Heart left ventricle (tissue), 16 donors: ENCODE measurements at regions not wholly inside any gene's neighbourhood (a gene's known extent, or its start where the extent isn't known, plus 50 kb on each side); places are given as distances from the start of the nearest gene placed in this dataset.

Experiments used
- ATAC-seq, 4 donors: fragments of 200-7000 bp; cut with Tn5 transposase; one replicate each; pipeline ENCODE4 v1.9.1; 2020 to 2022; ENCODE audit warnings: moderate library complexity in 4 of 4, mild to moderate bottlenecking in 3 of 4, moderate number of reproducible peaks in 1 of 4
- DNase-seq, 5 donors: peaks; one replicate each; pipeline ENCODE4 v3.0.0-alpha.2; 2020
- H3K27ac ChIP-seq, 12 donors: fragments of 200-600 bp; sonication (generic) in 4 of 12; one replicate each; pipeline versions ENCODE4 v1.5.0 to v1.8.0; 2016 to 2022; ENCODE audit warnings: mild to moderate bottlenecking in 2 of 12
- H3K27me3 ChIP-seq, 9 donors: fragments of 200-600 bp; sonication (generic) in 2 of 9; one replicate each; pipeline versions ENCODE4 v1.5.1 to v1.8.0; 2016 to 2022; ENCODE audit warnings: mild to moderate bottlenecking in 3 of 9
- H3K36me3 ChIP-seq, 9 donors: fragments of 200-600 bp; sonication (generic) in 2 of 9; one replicate each; pipeline versions ENCODE4 v1.5.0 to v1.8.0; 2018 to 2022; ENCODE audit warnings: mild to moderate bottlenecking in 2 of 9
- H3K4me1 ChIP-seq, 12 donors: fragments of 200-600 bp; sonication (generic) in 4 of 12; one replicate each; pipeline versions ENCODE4 v1.5.0 to v1.8.0; 2016 to 2022; ENCODE audit warnings: mild to moderate bottlenecking in 3 of 12
- H3K4me3 ChIP-seq, 12 donors: fragments of 200-600 bp; sonication (generic) in 4 of 12; one replicate each; pipeline versions ENCODE4 v1.5.0 to v1.8.0; 2017 to 2022; ENCODE audit warnings: mild to moderate bottlenecking in 9 of 12, moderate library complexity in 4 of 12
- H3K9me3 ChIP-seq, 12 donors: fragments of 200-600 bp; sonication (generic) in 4 of 12; one replicate each; pipeline versions ENCODE4 v1.5.0 to v1.8.0; 2016 to 2022; ENCODE audit warnings: mild to moderate bottlenecking in 1 of 12
- POLR2A ChIP-seq, 2 donors: fragments of 450-650 bp; IDR thresholded peaks; one replicate each; pipeline ENCODE4 v1.6.1; 2017; ENCODE audit warnings: antibody characterized with exemption in 2 of 2, mild to moderate bottlenecking in 2 of 2, moderate library complexity in 2 of 2
- WGBS, 4 donors: extraction: QIAGEN DNeasy Blood & Tissue Kit in 2 of 4; methylation state at CpG; one replicate each; pipeline versions ENCODE4 v1.1.5 to v1.1.7; 2013 to 2018; 5-methylcytosine and 5-hydroxymethylcytosine counted together
- intact Hi-C, 10 donors: fragments of 100-400 bp; cut with DNase I; formaldehyde crosslinking; loops; one replicate each; pipeline versions ENCODE4 v1.11.1 to v1.14.2; 2022
- TF ChIP-seq, protein P1 (sequence below), 12 donors: fragments of 200-600 bp; sonication (generic) in 4 of 12; IDR thresholded peaks; one replicate each; pipeline versions ENCODE4 v1.5.0 to v1.8.0; 2018 to 2022; ENCODE audit warnings: antibody characterized with exemption in 12 of 12, mild to moderate bottlenecking in 5 of 12
- donor health status: ischemic (EF 13 %, LVEDD 7.1; RV severe dilation, severe dysfunction).
- donor health status: healthy with polysubstance abuse.
- donor health status: DM: no; HTN: yes; CAD: no.
- donor health status: DM: no; HTN: no; CAD: no.
- donor health status: ischemic (EF 25% LVEDD 6.9; RV normal size, moderate dysfunction).
- donor health status: ischemic (EF 25% LVEDD 5.7; RV mildly dilated, moderate dysfunction).
- donor health status: healthy.
- donor health status: DM: yes; HTN: yes; CAD: no.
- donor health status: ischemic (EF 35%, LVEDD 5.7; RV mildly dilated, moderate dysfunction).
- donor health status: nonischemic (EF 11% LVEDD 7.7; RV severe dilation, severe dysfunction).
- donor health status: DM: yes; HTN: yes; CAD: no.
- donor health status: PGD.
- donor health status: ischemic (EF 29% LVEDD 5.4; RV normal size, mild dysfunction).
- donor health status: nonischemic (EF 23%, LVEDD 6.1; RV moderate dilation, normal function).

GRCh38 chr7:144997512-144997911 is 161.7 kb upstream of the TPK1 start:
- no peak overlapping the region for H3K27ac ChIP-seq
- TF ChIP-seq, protein P1, sequence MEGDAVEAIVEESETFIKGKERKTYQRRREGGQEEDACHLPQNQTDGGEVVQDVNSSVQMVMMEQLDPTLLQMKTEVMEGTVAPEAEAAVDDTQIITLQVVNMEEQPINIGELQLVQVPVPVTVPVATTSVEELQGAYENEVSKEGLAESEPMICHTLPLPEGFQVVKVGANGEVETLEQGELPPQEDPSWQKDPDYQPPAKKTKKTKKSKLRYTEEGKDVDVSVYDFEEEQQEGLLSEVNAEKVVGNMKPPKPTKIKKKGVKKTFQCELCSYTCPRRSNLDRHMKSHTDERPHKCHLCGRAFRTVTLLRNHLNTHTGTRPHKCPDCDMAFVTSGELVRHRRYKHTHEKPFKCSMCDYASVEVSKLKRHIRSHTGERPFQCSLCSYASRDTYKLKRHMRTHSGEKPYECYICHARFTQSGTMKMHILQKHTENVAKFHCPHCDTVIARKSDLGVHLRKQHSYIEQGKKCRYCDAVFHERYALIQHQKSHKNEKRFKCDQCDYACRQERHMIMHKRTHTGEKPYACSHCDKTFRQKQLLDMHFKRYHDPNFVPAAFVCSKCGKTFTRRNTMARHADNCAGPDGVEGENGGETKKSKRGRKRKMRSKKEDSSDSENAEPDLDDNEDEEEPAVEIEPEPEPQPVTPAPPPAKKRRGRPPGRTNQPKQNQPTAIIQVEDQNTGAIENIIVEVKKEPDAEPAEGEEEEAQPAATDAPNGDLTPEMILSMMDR (IDR thresholded peaks at IDR 0.05), result no peak
- TF ChIP-seq POLR2A (IDR thresholded peaks at IDR 0.05), result no peak
- peaks cover 0 to 62% (median 30%) of the 10 kb centered on the region in 12 donors for H3K9me3 ChIP-seq
- H3K27me3 ChIP-seq, result no peaks in the 10 kb centered on the region
- H3K4me1 ChIP-seq, result no peaks in the 10 kb centered on the region
- no peak for ATAC-seq
- no peak for DNase-seq
- H3K36me3 ChIP-seq, result no peaks in the 10 kb centered on the region
- intact Hi-C loops, result no loop called here
- no peak overlapping the region for H3K4me3 ChIP-seq

- Histone ChIP-seq H3K4me3 (no peak overlapping the region), H3K4me1 (no peaks in the 10 kb centered on the region), H3K27me3 (no peaks in the 10 kb centered on the region), H3K9me3 (peaks cover 0 to 56% (median 30%) of the 10 kb centered on the region in 12 donors), H3K27ac (no peak overlapping the region), H3K36me3 (no peaks in the 10 kb centered on the region)
- intact Hi-C loops, result no loop called here
- DNase-seq, result no peak
- TF ChIP-seq POLR2A (IDR thresholded peaks at IDR 0.05), result no peak
- TF ChIP-seq, protein P1 (IDR thresholded peaks at IDR 0.05), result no peak
- ATAC-seq, result no peak
- 64 to 74% (median 69%) methylated on average over 2 of the region's 2 CpGs for WGBS, 4 donors
Measured at GRCh38 chr7:144995495-144995894, 159.6 kb upstream of the TPK1 start.

DNA sequence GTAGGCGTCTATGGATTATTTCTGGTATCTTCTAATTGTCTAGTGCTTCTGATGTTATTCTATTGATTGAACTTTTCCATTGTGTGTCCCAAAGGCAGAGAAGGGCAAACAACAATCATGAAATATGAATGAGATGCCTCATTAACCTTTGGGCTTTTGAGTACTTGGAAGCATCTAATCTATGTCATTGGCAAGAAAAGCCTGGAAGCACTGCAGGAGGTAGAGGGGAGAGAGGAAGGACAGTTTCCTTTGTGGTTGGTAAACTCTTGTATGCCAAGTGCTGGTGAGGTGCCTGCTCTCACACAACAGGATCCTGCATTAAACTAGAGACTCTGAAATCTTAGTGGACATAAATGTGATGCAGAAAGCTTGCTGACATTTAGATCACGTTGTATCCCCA is 155.2 kb upstream of the TPK1 start:
- H3K9me3 ChIP-seq, result peaks cover 0 to 14% (median 3%) of the 10 kb centered on the region in 12 donors
- no peak for TF ChIP-seq POLR2A (IDR thresholded peaks at IDR 0.05)
- TF ChIP-seq, protein P1 (IDR thresholded peaks at IDR 0.05), result no peak
- 33 to 66% (median 46%) methylated on average over 2 of the region's 2 CpGs for WGBS, 4 donors
- intact Hi-C loops, result no loop called here
- H3K4me1 ChIP-seq, result no peaks in the 10 kb centered on the region
- DNase-seq (no peak), ATAC-seq (no peak)
- no peak overlapping the region for H3K27ac ChIP-seq
- H3K4me3 ChIP-seq, result no peak overlapping the region
- H3K27me3 ChIP-seq, result no peaks in the 10 kb centered on the region
- H3K36me3 ChIP-seq, result no peaks in the 10 kb centered on the region

DNA sequence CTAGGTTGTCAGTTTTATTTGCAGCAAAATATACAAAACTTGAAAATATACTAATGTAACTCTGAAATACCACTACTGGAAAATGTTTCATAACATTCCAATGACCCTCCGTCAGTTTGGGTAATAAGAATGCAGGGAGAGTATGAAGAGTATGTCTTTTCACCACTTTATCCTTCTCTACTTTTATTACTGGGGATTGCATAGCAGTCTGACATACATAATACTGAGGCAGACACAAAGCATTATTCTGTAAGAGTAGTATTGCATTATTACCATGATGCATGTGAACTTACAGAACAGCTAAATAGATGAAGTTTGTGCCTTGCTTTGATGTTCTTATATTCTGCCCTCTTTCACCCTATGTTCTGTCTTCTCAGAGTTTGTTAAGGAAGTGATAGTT is 151.8 kb upstream of the TPK1 start:
- no peak for TF ChIP-seq POLR2A (IDR thresholded peaks at IDR 0.05)
- TF ChIP-seq, protein P1 (IDR thresholded peaks at IDR 0.05), result no peak
- H3K27me3 ChIP-seq, result no peaks in the 10 kb centered on the region
- DNase-seq, result no peak
- H3K4me1 ChIP-seq, result no peaks in the 10 kb centered on the region
- no peak for ATAC-seq
- H3K9me3 ChIP-seq, result no peaks in the 10 kb centered on the region
- WGBS, 4 donors, result 76 to 87% (median 81%) methylated on average over 1 of the region's 1 CpG
- intact Hi-C loops, result no loop called here
- H3K36me3 ChIP-seq, result no peaks in the 10 kb centered on the region
- no peak overlapping the region for H3K4me3 ChIP-seq
- H3K27ac ChIP-seq, result no peak overlapping the region
